PC-9 (cell line): ENCODE measurements at regions not wholly inside any gene's neighbourhood (a gene's known extent, or its start where the extent isn't known, plus 50 kb on each side); places are given as distances from the start of the nearest gene placed in this dataset.

Experiments used
- CTCF ChIP-seq: fragments of 200-600 bp; sonication (generic); conservative IDR thresholded peaks from 2 replicates; pipeline ENCODE4 v1.6.1; 2017; ENCODE audit warnings: mixed run types, antibody characterized with exemption, mild to moderate bottlenecking, moderate library complexity
- EZH2 ChIP-seq: fragments of 200-600 bp; sonication (generic); IDR thresholded peaks from 2 replicates; pipeline ENCODE4 v1.8.0; 2017; ENCODE audit warnings: antibody characterized with exemption, low read depth

- TF ChIP-seq CTCF (no peak), EZH2 (no peak)
These were observed 293.4 kb upstream of the ACTBL2 start for GRCh38 chr5:57776035-57776434.
